Glutamatergic neuron (in vitro differentiated cells): ENCODE measurements at regions not wholly inside any gene's neighbourhood (a gene's known extent, or its start where the extent isn't known, plus 50 kb on each side); places are given as distances from the start of the nearest gene placed in this dataset.

Source experiments
- DNase-seq: peaks from one replicate; pipeline ENCODE4 v3.0.0; 2022
- H3K27ac Mint-ChIP-seq: one replicate; pipeline ENCODE4 v1.8.0; 2020; ENCODE audit warnings: mild to moderate bottlenecking, mixed read lengths, inconsistent platforms; ENCODE audit not compliant: unreplicated experiment
- H3K27me3 Mint-ChIP-seq: one replicate; pipeline ENCODE4 v1.8.0; 2020; ENCODE audit warnings: mild to moderate bottlenecking, moderate library complexity, mixed read lengths, inconsistent platforms; ENCODE audit not compliant: unreplicated experiment
- H3K36me3 Mint-ChIP-seq: one replicate; pipeline ENCODE4 v1.8.0; 2020; ENCODE audit warnings: mild to moderate bottlenecking, mixed read lengths, inconsistent platforms; ENCODE audit not compliant: unreplicated experiment
- H3K4me1 Mint-ChIP-seq: one replicate; pipeline ENCODE4 v1.8.0; 2020; ENCODE audit warnings: mild to moderate bottlenecking, low read depth, mixed read lengths, inconsistent platforms; ENCODE audit not compliant: unreplicated experiment
- H3K4me3 Mint-ChIP-seq: one replicate; pipeline ENCODE4 v1.8.0; 2020; ENCODE audit warnings: mild to moderate bottlenecking, mixed read lengths, inconsistent platforms; ENCODE audit not compliant: unreplicated experiment
- H3K9me3 Mint-ChIP-seq: one replicate; pipeline ENCODE4 v1.8.0; 2020; ENCODE audit warnings: mild to moderate bottlenecking, moderate library complexity, mixed read lengths, inconsistent platforms; ENCODE audit not compliant: unreplicated experiment
- CTCF ChIP-seq: fragments of 200-600 bp; sonication (generic); IDR thresholded peaks from one replicate; pipeline ENCODE4 v1.5.0; 2021; ENCODE audit not compliant: partially characterized antibody, unreplicated experiment

GRCh38 chr5:28219539-28219938, 1181.2 kb upstream of the CDH9 start:
- no peak overlapping the region for H3K4me3 Mint-ChIP-seq
- H3K27ac Mint-ChIP-seq = no peak overlapping the region
- TF ChIP-seq CTCF = no peak
- no peaks in the 10 kb centered on the region for H3K36me3 Mint-ChIP-seq
- no peak for DNase-seq
- H3K4me1 Mint-ChIP-seq = no peaks in the 10 kb centered on the region
- no peaks in the 10 kb centered on the region for H3K9me3 Mint-ChIP-seq
- H3K27me3 Mint-ChIP-seq = no peaks in the 10 kb centered on the region

DNA sequence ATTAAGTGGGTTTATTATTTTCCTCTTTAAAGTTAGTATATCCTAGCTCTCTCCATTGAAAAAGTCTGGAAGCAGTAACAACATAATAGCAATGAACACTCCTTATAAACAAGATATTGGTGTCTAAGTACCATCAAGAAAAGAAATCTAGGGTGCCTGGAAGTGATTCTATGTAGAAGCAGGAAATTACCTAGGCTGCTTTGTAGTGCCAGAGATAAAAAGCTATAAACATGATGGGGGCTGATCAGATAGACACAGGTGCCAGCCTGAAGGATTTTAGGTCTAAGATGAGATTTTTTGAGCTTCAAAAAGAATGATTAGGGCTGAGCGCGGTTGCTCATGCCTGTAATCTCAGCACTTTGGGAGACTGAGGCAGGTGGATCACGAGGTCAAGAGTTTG, 1179.3 kb upstream of the CDH9 start:
- Mint-ChIP-seq H3K4me1 (peaks cover 1% of the 10 kb centered on the region), H3K9me3 (no peaks in the 10 kb centered on the region), H3K27me3 (no peaks in the 10 kb centered on the region), H3K4me3 (no peak overlapping the region), H3K27ac (no peak overlapping the region), H3K36me3 (no peaks in the 10 kb centered on the region)
- TF ChIP-seq CTCF = no peak
- DNase-seq = no peak

DNA sequence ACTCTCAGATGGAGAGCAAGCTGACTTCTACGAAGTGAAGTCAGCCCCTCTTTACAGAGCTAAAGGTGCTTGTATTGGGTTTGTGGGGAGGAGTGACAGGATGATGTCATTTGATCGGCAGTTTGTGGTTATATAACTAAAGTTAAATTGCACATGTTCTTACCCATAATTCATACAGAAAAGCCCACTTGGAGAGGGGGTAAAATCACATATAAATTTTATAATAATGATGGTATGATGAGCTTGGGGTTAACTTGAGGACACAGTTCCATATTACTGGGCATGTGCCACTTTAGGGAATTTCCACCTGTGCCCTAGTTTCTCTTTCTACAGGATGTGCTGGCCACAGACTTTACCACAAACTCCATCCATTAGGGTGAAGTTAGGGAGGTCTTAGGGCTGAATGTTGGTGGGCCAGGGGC, 1178.6 kb upstream of the CDH9 start:
- no peak for TF ChIP-seq CTCF
- no peaks in the 10 kb centered on the region for H3K27me3 Mint-ChIP-seq
- no peak overlapping the region for H3K4me3 Mint-ChIP-seq
- peaks cover 1% of the 10 kb centered on the region for H3K4me1 Mint-ChIP-seq
- H3K36me3 Mint-ChIP-seq = no peaks in the 10 kb centered on the region
- H3K9me3 Mint-ChIP-seq = no peaks in the 10 kb centered on the region
- H3K27ac Mint-ChIP-seq = no peak overlapping the region
- DNase-seq = no peak

- TF ChIP-seq CTCF = no peak
- Mint-ChIP-seq H3K4me1 (peaks cover 1% of the 10 kb centered on the region), H3K27ac (no peak overlapping the region), H3K9me3 (no peaks in the 10 kb centered on the region), H3K36me3 (no peaks in the 10 kb centered on the region), H3K4me3 (no peak overlapping the region), H3K27me3 (no peaks in the 10 kb centered on the region)
- DNase-seq = no peak
Observed at GRCh38 chr5:28215091-28215490, 1176.7 kb upstream of the CDH9 start.

- DNase-seq = no peak
- Mint-ChIP-seq H3K36me3 (no peaks in the 10 kb centered on the region), H3K4me1 (peaks cover 1% of the 10 kb centered on the region), H3K4me3 (no peak overlapping the region), H3K27me3 (no peaks in the 10 kb centered on the region), H3K27ac (no peak overlapping the region), H3K9me3 (no peaks in the 10 kb centered on the region)
- no peak for TF ChIP-seq CTCF
Observed at GRCh38 chr5:28214292-28214691, 1175.9 kb upstream of the CDH9 start.
